H1 (cell line): ENCODE measurements at regions not wholly inside any gene's neighbourhood (a gene's known extent, or its start where the extent isn't known, plus 50 kb on each side); places are given as distances from the start of the nearest gene placed in this dataset.

Experiments
- CTCF ChIA-PET: fragments of 300-600 bp; sonication (Branson Sonifier 250); formaldehyde crosslinking; loops from one replicate; lab custom pipeline; 2021; ENCODE audit not compliant: partially characterized antibody; lab: Charles Lee
- POLR2A ChIA-PET: fragments of 300-600 bp; sonication (Branson Sonifier 250); formaldehyde crosslinking; loops from one replicate; lab custom pipeline; 2021; ENCODE audit warnings: inconsistent platforms; ENCODE audit not compliant: partially characterized antibody; lab: Charles Lee
- DNase-seq, 2 experiments: peaks; one replicate each; pipeline versions ENCODE4 v3.0.0 to v3.0.0-alpha.2; 2010 to 2022; ENCODE audit warnings: low spot score in 2 of 2, low read depth in 1 of 2, mixed read lengths in 1 of 2
- FAIRE-seq: peaks from 2 replicates; lab custom pipeline; 2011; peaks lifted over from hg19 to GRCh38; lab: Jason Lieb, UNC
- H2AFZ ChIP-seq: 2 replicates; pipeline ENCODE4 v1.8.1; 2012; ENCODE audit warnings: low read length, inconsistent platforms
- H2AK5ac ChIP-seq: 2 replicates; pipeline ENCODE4 v1.6.1; 2013; ENCODE audit warnings: low read depth, low read length
- H2BK120ac ChIP-seq: replicated peaks from 2 replicates; pipeline ENCODE3; 2013; ENCODE audit warnings: low read depth, low read length, inconsistent platforms
- H2BK12ac ChIP-seq: 2 replicates; pipeline ENCODE4 v1.6.1; 2013; ENCODE audit warnings: low read depth, low read length
- H2BK15ac ChIP-seq: 2 replicates; pipeline ENCODE4 v1.6.1; 2013; ENCODE audit warnings: low read length
- H2BK20ac ChIP-seq: 2 replicates; pipeline ENCODE4 v1.6.1; 2013; ENCODE audit warnings: low read length
- H2BK5ac ChIP-seq: 2 replicates; pipeline ENCODE4 v1.6.1; 2013; ENCODE audit warnings: low read depth, low read length
- H3K14ac ChIP-seq: 2 replicates; pipeline ENCODE4 v1.6.1; 2013; ENCODE audit warnings: inconsistent platforms; ENCODE audit not compliant: insufficient read length
- H3K18ac ChIP-seq: 2 replicates; pipeline ENCODE4 v1.6.1; 2013; ENCODE audit warnings: low read length; ENCODE audit errors: extremely low read depth
- H3K23ac ChIP-seq: 2 replicates; pipeline ENCODE4 v1.6.1; 2013; ENCODE audit warnings: inconsistent platforms; ENCODE audit not compliant: insufficient read length
- H3K23me2 ChIP-seq: 2 replicates; pipeline ENCODE4 v1.6.1; 2013; ENCODE audit warnings: low read depth, low read length
- H3K27ac ChIP-seq: 2 replicates; pipeline ENCODE4 v1.6.1; 2011; ENCODE audit warnings: low read depth, low read length, inconsistent platforms
- H3K27me3 ChIP-seq, 4 experiments: replicated peaks in 1 of 4; 1 replicate in 1 of 4; 2 replicates in 3 of 4; pipeline versions ENCODE4 v1.6.1 to v1.8.1; 2011 to 2013; ENCODE audit warnings: low read length in 3 of 4, mild to moderate bottlenecking in 3 of 4, inconsistent platforms in 2 of 4, mixed read lengths in 2 of 4, moderate library complexity in 1 of 4; ENCODE audit not compliant: control insufficient read depth in 3 of 4, insufficient read depth in 3 of 4; ENCODE audit errors: extremely low read depth in 1 of 4
- H3K36me3 ChIP-seq, 4 experiments: 2 replicates each; pipeline versions ENCODE4 v1.6.1 to v1.8.1; 2011 to 2013; ENCODE audit warnings: mild to moderate bottlenecking in 4 of 4, low read length in 3 of 4, moderate library complexity in 2 of 4, control low read depth in 1 of 4, inconsistent platforms in 1 of 4; ENCODE audit not compliant: insufficient read depth in 4 of 4, control insufficient read depth in 2 of 4
- H3K4ac ChIP-seq: replicated peaks from 2 replicates; pipeline ENCODE3; 2013; ENCODE audit warnings: low read length, low read depth, mixed read lengths, inconsistent platforms; ENCODE audit not compliant: insufficient read length
- H3K4me1 ChIP-seq, 4 experiments: replicated peaks in 1 of 4; 1 replicate in 1 of 4; 2 replicates in 3 of 4; pipeline versions ENCODE4 v1.6.1 to v1.8.1; 2011 to 2013; ENCODE audit warnings: low read length in 3 of 4, inconsistent platforms in 2 of 4, mixed read lengths in 1 of 4; ENCODE audit not compliant: insufficient read depth in 4 of 4, control insufficient read depth in 3 of 4
- H3K4me2 ChIP-seq, 2 experiments: 2 replicates each; pipeline versions ENCODE4 v1.6.1 to v1.8.1; 2011 to 2013; ENCODE audit warnings: low read depth in 2 of 2, low read length in 2 of 2, control low read depth in 1 of 2, inconsistent platforms in 1 of 2, mild to moderate bottlenecking in 1 of 2; ENCODE audit not compliant: insufficient read depth in 1 of 2
- H3K4me3 ChIP-seq, 4 experiments: fragments of 200-600, 300-600 bp in 1 of 4; sonication (generic), shearing (Covaris generic), sonication (Bioruptor Twin) in 1 of 4; 2 replicates each; pipeline versions ENCODE4 v1.5.1 to v1.8.1; 2011 to 2016; ENCODE audit warnings: low read length in 4 of 4, low read depth in 3 of 4, control low read depth in 2 of 4, inconsistent platforms in 2 of 4, mild to moderate bottlenecking in 2 of 4, mixed read lengths in 1 of 4, moderate library complexity in 1 of 4; ENCODE audit not compliant: insufficient read depth in 2 of 4; ENCODE audit errors: extremely low read depth in 1 of 4
- H3K56ac ChIP-seq: replicated peaks from 2 replicates; pipeline ENCODE3; 2013; ENCODE audit warnings: low read depth, mild to moderate bottlenecking, mixed read lengths, low read length, inconsistent platforms; ENCODE audit not compliant: insufficient read length
- H3K79me1 ChIP-seq: 2 replicates; pipeline ENCODE4 v1.6.1; 2013; ENCODE audit warnings: low read depth, low read length, control low read depth
- H3K79me2 ChIP-seq, 2 experiments: 2 replicates each; pipeline versions ENCODE4 v1.6.1 to v1.8.1; 2012 to 2013; ENCODE audit warnings: low read length in 2 of 2, mild to moderate bottlenecking in 2 of 2, inconsistent platforms in 1 of 2; ENCODE audit not compliant: insufficient read depth in 2 of 2, control insufficient read depth in 1 of 2
- H3K9ac ChIP-seq, 4 experiments: replicated peaks in 1 of 4; 1 replicate in 1 of 4; 2 replicates in 3 of 4; pipeline versions ENCODE4 v1.6.1 to v1.8.1; 2011 to 2013; ENCODE audit warnings: low read depth in 3 of 4, low read length in 3 of 4, control low read depth in 2 of 4, mild to moderate bottlenecking in 2 of 4, moderate library complexity in 2 of 4, inconsistent platforms in 1 of 4; ENCODE audit errors: extremely low read depth in 1 of 4
- H3K9me3 ChIP-seq, 2 experiments: 2 replicates each; pipeline versions ENCODE4 v1.6.1 to v1.8.1; 2012 to 2013; ENCODE audit warnings: mild to moderate bottlenecking in 2 of 2, moderate library complexity in 2 of 2, control low read depth in 1 of 2, inconsistent platforms in 1 of 2, low read depth in 1 of 2, low read length in 1 of 2, mixed read lengths in 1 of 2; ENCODE audit not compliant: insufficient read depth in 2 of 2
- H4K20me1 ChIP-seq, 2 experiments: replicated peaks in 1 of 2; 2 replicates each; pipeline versions ENCODE3 to v1.8.1; 2011 to 2013; ENCODE audit warnings: inconsistent platforms in 2 of 2, low read length in 2 of 2, mild to moderate bottlenecking in 1 of 2; ENCODE audit not compliant: insufficient read depth in 2 of 2, control insufficient read depth in 1 of 2
- H4K5ac ChIP-seq: 2 replicates; pipeline ENCODE4 v1.6.1; 2013; ENCODE audit warnings: low read length, low read depth, mixed read lengths, inconsistent platforms; ENCODE audit not compliant: insufficient read length
- H4K8ac ChIP-seq: 2 replicates; pipeline ENCODE4 v1.8.0; 2013; ENCODE audit warnings: mild to moderate bottlenecking, moderate library complexity, low read length, inconsistent platforms; ENCODE audit not compliant: insufficient read depth; ENCODE audit errors: extremely low read depth
- H4K91ac ChIP-seq: replicated peaks from 2 replicates; pipeline ENCODE3; 2013; ENCODE audit warnings: low read length, mixed read lengths, inconsistent platforms; ENCODE audit not compliant: insufficient read length
- ATF2 ChIP-seq: IDR thresholded peaks from 2 replicates; pipeline ENCODE4 v1.6.1; 2012; ENCODE audit warnings: low read length, inconsistent platforms
- CEBPB ChIP-seq: IDR thresholded peaks from 2 replicates; pipeline ENCODE4 v1.6.1; 2012; ENCODE audit warnings: low read depth, low read length
- GABPA ChIP-seq: IDR thresholded peaks from 2 replicates; pipeline ENCODE4 v1.6.1; 2011; ENCODE audit warnings: mild to moderate bottlenecking, low read length, moderate library complexity, borderline replicate concordance; ENCODE audit not compliant: insufficient read depth
- NANOG ChIP-seq: IDR thresholded peaks from 2 replicates; pipeline ENCODE4 v1.6.1; 2011; ENCODE audit warnings: low read length, low read depth, mild to moderate bottlenecking, inconsistent platforms; ENCODE audit not compliant: insufficient read depth, poor library complexity, severe bottlenecking
- POLR2A ChIP-seq, 2 experiments: IDR thresholded peaks; 1 replicate in 1 of 2; 2 replicates in 1 of 2; pipeline ENCODE4 v1.6.1; 2011; ENCODE audit warnings: low read depth in 2 of 2, low read length in 2 of 2, mild to moderate bottlenecking in 2 of 2; ENCODE audit errors: control extremely low read depth in 1 of 2
- RAD21 ChIP-seq, 2 experiments: IDR thresholded peaks in 1 of 2; conservative IDR thresholded peaks in 1 of 2; 2 replicates each; pipeline ENCODE4 v1.6.1; 2011; ENCODE audit warnings: low read depth in 2 of 2, low read length in 2 of 2, improper control_type of control experiment in 1 of 2, inconsistent platforms in 1 of 2, mild to moderate bottlenecking in 1 of 2, moderate library complexity in 1 of 2
- RFX5 ChIP-seq: IDR thresholded peaks from 2 replicates; pipeline ENCODE4 v1.6.1; 2011; ENCODE audit warnings: low read depth, low read length, improper control_type of control experiment, borderline replicate concordance
- SP4 ChIP-seq: IDR thresholded peaks from 2 replicates; pipeline ENCODE4 v1.6.1; 2012; ENCODE audit warnings: low read length, inconsistent platforms
- SRF ChIP-seq: IDR thresholded peaks from 2 replicates; pipeline ENCODE4 v1.6.1; 2011; ENCODE audit warnings: mild to moderate bottlenecking, low read depth, low read length, moderate library complexity
- WGBS, 2 experiments: shearing (Covaris generic) in 1 of 2; methylation state at CpG; one replicate each; pipeline versions ENCODE4 v1.1.6 to v1.1.7; 2013 to 2015; ENCODE audit warnings: low lambda C conversion rate in 2 of 2, mixed read lengths in 2 of 2, inconsistent platforms in 1 of 2, low coverage in 1 of 2, missing lambda C conversion rate in 1 of 2; ENCODE audit not compliant: insufficient replicate concordance in 2 of 2, insufficient coverage in 1 of 2, insufficient read length in 1 of 2; ENCODE audit errors: extremely low coverage in 1 of 2, missing lambda C conversion rate in 1 of 2; 5-methylcytosine and 5-hydroxymethylcytosine counted together

DNA sequence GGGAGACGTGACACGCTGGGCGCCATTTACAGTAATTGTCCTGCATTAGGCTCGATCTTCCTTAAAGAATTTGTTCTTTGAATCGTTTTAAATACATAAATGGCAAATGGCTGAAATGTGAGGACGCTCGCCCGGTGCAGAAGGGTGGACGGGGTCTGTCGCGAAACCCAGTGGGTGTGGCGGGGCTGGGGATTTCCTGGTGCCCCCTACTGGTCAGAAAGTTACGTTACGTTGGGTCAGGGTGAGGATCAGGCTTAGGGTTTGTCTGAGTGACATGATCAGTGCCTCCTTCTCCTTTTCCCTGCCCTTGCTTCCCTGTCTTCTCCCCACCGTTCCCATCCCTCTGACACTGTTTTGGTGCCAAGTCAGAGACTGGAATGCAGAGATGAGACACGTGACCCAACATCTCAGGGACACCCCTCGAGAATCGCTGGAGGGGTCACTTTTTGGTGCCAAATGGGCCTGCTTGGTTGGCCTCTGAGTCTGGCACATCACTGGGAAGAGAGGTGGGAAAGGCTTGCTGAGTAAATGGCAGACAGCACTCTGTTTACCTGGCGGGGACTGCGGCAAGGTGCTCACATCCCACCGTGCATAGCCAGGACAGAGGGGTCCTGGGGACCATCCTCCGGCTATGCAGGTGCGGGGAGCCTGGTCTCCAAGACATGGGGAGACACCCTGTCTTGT, 1107.6 kb downstream of the BRD1 start:
- Histone ChIP-seq H3K9me3 (peaks cover 0 to 6% of the 10 kb centered on the region in 2 experiments; a peak in 1 of 4 replicates), H3K36me3 (no peaks in the 10 kb centered on the region), H3K79me1 (peaks cover 2% of the 10 kb centered on the region; the same call in 1 of the 2 replicates), H4K91ac (no peak overlapping the region), H3K9ac (no peak overlapping the region), H3K23ac (no peak overlapping the region), H3K18ac (no peak overlapping the region), H3K14ac (no peak overlapping the region), H3K23me2 (no peaks in the 10 kb centered on the region), H3K27me3 (no peaks in the 10 kb centered on the region), H3K27ac (no peak overlapping the region), H3K79me2 (no peaks in the 10 kb centered on the region), H3K56ac (no peak overlapping the region), H2BK20ac (no peak overlapping the region), H2BK15ac (no peak overlapping the region), H2AK5ac (no peak overlapping the region), H4K8ac (no peak overlapping the region; the same call in none of the 2 replicates), H3K4ac (no peak overlapping the region), H4K5ac (no peak overlapping the region), H2AFZ (no peak overlapping the region), H3K4me2 (no peak overlapping the region), H2BK5ac (no peak overlapping the region), H3K4me3 (no peak overlapping the region), H3K4me1 (peaks cover 0 to 12% (median 4%) of the 10 kb centered on the region in 4 experiments; a peak in 1 of 7 replicates), H4K20me1 (peaks cover 2 to 4% of the 10 kb centered on the region in 2 experiments), H2BK120ac (no peak overlapping the region), H2BK12ac (no peak overlapping the region)
- FAIRE-seq (no peak), DNase-seq (peak in 1 of 2 experiments; percentile 80)
- ChIA-PET POLR2A (no interaction called here), CTCF (interaction anchor here (1.3 to 2.4 kb wide), 4 partner anchors 11 to 21 kb away, joined by 4 to 11 read pairs (median 5); no protein-coding TSS in a partner anchor)
- WGBS, 2 experiments = 75% methylated on average over 18 of the region's 23 CpGs; no CpG with 5 or more reads in 1 of the 2 experiments
- TF ChIP-seq ATF2 (no peak), POLR2A (IDR thresholded peaks at IDR 0.05; ENCODE audit: control extremely low read depth in 1 of 2, low read depth in 2 of 2, low read length in 2 of 2) (no peak), SRF (no peak), CEBPB (no peak), RFX5 (no peak), SP4 (no peak), NANOG (no peak), GABPA (0 out of 2 replicates have a peak, but pooled peaks have one; percentile 49), RAD21 (IDR thresholded peaks at IDR 0.05 in 1 of 2, conservative IDR thresholded peaks at IDR 0.05 in 1 of 2; ENCODE audit: low read depth in 2 of 2, low read length in 2 of 2) (peak; percentile 46 to 54)
